Stimulated activated CD4-positive, alpha-beta T cell treated with anti-CD3 and anti-CD28 coated beads, Interleukin-4, amount 100 ng/mL, for 1 hour (primary cell): ENCODE measurements at regions not wholly inside any gene's neighbourhood (a gene's known extent, or its start where the extent isn't known, plus 50 kb on each side); places are given as distances from the start of the nearest gene placed in this dataset.

Source experiments
- DNase-seq: peaks from one replicate; pipeline ENCODE4 v3.0.0-alpha.2; 2020

DNA sequence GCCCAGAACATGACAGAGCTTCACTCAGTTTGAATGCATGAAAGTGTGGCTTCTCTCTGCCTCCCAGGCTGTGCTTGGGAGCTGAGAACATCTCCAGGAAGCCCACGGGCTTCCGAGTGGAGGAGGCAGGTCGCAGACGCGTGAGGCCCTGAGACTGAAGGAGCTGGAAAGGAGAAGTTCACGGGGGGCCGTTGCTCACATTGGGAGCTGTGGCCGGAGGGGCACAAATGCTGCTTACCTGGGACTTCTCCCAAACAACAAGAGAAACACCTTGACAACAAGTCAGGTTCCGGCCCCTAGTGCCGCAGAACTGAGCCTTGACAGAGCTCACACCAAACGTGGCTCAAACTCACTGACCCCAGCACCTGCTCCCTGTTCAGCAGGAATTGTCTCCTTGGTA, 207.0 kb downstream of the BRD1 start:
- DNase-seq, result no peak

DNA sequence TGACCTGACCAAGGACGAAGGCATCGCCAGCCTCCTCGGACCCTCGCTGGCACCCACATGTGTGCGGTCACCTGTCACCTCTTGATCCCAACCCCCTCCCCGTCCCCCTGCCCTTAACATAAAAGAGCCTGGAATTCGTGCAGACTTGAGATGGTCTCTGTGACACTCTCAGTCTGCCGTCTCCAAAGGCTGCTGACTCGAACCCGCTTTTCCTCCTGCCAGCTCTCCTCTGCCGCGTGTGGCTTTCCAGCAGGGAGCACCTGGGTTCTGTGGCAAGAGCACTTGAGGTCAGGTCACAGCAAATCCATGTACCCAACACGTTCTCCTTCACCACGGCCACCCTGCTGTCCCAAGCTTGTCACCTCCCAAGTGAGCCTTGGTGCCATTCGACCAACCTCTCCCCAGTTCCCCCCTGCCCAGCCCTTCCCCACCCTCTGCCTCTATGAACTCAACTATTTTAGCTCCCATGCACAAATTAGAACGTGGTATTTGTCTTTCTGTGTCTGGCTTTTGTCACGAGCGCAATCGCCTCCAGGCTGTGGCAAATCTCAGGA, 207.6 kb downstream of the BRD1 start:
- no peak for DNase-seq

DNA sequence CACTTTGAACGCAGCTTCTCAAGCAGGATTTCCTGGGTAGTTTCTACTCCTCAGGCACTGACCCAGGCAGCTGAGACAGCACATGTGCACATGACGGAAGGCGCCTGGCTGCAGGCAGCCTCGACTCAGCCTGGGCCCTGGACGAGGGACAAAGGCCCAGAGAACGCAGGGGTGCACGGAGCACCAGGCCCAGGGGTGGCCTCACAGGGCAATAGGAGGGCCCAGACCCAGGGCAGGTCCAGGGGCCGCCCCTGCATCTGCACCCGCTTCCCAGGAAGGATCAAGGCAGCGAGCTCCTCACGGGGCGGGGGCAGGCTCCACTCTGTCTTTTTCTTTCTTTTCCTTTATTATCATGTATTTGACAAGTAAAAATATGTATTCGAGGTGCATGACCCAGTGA, 208.4 kb downstream of the BRD1 start:
- DNase-seq, result no peak

DNA sequence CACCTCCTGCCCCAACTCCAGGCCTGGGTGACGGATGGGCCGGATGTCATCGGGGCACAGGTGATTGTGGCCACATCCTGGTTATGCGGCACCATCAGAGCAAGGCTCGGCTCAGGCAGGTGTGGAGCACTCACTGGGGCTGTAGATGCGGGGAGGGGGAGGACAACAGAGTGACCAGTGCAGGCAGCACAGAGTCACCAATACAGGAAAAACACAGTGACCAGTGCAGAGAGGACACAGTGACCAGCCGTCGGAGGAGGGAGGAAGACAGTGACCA, 209.1 kb downstream of the BRD1 start:
- no peak for DNase-seq

DNA sequence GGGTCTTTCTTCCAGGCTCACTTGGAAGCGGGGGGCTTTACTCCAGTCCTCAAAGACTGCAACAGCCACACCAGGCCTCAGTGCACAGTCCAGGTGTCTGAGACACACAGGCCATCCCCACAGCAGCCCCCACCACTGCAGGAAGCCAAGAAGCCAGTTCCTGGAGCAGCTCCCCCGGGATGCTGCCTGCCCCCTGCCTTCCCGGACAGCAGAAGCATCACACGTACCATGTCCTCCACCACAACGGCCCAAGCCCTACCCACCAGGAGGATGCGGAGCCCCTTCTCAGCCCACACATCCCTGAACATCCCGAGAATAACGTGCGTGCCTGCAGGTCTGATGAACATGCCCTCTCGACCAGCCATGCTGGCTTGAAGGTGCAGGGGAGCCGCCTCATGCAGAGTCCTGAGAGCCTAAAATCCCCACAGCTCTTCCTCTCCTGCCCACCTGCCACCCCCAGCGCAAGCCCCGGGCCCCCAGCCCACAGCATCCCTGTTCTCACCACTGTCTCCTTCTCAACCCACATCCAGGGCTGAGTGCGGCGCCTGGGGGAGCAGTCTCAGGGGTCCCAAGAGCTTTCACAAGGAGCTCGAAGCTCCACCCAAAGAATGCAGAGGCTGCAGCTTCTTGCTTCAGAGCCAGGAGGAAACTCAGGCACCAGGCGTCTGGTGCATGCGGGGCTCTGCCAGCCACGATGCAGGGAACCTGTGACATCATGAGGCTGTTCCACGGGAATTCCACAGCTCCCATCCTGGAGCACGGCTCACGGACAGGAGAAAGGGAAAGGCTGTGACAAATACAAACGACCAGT, 209.6 kb downstream of the BRD1 start:
- DNase-seq, result no peak

DNA sequence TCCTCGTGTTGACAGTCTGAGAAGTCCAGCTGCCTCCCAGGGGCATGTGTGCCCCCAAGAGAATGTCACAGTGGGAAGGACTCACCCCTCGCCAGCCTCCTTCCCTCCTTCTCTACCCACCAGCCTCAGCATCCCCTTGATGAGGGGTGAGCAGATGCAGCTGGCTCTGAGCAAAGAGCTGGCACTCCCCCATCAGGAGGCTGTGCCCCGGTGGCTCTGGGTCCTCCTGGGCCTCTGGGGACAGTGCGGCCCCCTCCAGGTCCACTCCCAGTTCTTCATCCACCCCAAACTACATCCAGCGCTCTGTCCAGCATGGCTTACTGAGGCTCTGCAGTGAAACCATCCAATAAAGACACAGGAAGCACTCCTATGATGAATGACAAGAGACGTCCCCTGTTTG, 210.4 kb downstream of the BRD1 start:
- no peak for DNase-seq

DNA sequence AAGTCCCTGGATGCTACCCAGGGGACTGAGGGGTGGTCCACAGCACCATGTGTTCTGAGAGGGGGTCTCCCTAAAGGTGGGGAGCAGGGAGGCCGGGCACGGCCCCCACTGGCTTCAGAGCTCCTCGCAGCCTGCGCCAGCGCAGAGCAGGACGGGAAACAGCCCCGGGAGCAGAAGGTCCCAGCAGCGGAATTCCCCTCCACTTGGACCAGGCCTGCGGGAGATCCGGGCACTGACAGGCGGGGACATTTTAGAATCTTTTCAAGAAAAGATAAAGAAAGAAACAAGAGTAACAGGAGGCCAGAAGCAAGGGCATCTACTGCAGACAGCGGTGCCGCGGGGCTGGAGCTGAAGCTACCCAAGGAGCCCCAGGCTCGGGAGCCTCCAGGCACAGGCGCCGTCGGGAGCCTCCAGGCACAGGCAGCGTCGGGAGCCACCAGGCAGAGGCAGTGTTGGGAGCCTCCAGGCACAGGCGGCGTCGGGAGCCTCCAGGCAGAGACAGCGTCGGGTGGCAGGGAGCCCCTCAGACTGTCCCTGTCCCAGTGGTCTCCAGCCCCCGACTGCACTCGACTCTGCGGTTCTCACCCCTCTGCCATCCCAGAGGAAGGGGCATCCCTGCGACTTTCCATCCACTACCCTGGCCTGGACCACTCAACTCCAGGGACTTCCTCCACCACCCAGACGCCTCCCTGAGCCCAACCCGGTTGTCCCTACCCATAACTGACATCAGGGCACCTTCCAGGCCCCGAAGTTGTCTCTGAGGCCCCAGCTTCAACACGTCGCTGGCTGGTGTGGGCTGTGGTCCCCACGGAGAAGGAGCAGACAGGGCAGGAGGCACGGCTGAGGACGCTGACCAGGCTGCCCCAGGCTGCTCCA, 211.1 kb downstream of the BRD1 start:
- no peak for DNase-seq

DNA sequence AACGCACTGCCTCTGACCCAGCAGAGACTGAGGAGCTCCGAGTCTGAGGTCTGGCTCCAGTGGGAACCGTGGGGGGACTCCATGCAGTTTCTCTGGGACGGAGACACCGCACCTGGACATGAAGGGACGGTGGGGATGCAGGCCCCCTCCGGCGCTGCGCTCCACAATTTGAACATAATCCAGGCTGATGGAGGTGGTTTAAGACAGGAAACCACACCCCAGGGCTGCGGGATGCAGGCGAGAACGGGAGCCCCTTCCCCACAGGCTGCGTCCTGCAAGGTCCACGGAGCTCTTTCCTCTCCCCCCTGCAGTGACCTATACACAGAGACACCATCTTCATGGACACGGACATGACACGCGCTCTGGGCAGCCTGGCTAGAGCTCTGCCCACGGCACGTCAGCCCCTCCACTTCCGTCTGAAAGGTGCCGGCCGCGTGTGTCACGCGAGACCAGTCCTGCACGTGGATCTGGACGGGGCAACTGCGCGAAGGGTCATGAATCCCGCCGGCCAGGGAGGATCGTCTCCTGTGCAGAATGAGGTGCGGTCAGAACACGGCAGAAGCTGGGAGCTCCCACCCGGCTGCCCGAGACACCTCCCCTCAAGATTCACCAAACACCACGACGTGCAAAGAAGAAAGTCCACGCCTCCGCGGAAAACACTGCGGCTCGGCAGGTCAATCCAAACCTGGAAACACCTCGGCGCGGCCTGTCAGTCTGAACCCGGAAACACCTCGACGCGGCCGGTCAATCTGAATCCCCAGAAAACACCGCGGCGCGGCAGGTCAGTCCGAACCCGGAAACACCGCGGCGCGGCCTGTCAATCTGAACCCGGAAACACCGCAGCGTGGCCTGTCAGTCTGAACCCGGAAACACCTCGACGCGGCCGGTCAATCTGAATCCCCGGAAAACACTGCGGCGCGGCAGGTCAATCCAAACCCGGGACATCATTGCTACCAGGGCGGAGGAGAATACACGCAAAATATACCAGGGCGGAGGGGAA, 212.4 kb downstream of the BRD1 start:
- no peak for DNase-seq

DNA sequence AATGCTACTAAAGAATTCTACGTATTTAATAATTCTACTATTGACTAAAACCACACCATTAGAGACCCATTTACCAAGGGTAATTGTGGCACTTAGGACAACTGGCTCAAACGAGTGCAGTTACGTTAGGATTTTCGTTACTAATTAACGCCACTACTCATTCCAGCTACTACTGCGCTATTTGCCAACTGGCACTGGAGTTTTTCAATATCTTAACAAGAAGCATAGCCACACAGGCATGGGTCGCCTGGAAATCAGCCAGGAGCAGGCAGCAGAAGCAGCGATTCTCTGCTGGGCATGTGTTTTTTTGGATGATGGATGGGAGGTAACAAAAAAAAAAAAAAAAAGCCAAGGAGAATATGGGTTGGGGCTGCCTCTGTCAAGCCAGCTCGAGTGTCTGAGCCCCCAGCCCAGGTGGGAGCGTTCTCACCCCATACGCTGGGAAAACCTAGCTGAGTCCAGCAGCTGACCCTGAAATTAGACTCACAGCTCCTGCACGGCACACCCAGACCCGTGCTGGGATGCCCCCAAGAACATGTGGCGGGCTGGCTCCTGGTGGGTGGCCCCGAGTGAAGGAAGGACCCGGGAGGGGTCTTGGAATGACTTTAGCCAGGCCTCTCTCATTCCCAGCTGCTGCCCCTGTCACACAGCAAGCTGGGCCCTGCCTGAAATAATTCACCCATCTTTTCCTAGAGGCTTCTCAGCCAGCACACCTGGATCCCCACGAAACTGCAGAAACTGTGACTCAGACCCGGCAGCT, 214.0 kb downstream of the BRD1 start:
- no peak for DNase-seq

DNA sequence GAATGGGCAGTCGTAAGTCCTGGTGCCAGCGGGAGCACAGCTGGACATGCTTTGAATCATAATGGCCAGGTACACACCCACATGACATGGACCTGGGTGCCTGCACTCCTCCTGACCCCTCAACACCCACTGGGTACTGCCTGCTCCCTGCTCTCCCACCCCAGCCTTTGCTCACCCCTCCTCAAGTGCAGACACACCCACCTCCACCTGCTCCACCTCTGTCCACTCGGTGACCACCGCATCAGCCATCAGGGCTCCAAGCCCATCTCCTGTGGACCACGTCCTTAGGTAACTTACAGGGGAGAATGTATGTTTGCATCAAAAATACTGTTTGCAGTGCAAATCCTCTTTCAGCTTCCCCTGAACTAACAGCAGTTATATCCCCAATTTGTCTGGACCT, 214.6 kb downstream of the BRD1 start:
- no peak for DNase-seq

DNA sequence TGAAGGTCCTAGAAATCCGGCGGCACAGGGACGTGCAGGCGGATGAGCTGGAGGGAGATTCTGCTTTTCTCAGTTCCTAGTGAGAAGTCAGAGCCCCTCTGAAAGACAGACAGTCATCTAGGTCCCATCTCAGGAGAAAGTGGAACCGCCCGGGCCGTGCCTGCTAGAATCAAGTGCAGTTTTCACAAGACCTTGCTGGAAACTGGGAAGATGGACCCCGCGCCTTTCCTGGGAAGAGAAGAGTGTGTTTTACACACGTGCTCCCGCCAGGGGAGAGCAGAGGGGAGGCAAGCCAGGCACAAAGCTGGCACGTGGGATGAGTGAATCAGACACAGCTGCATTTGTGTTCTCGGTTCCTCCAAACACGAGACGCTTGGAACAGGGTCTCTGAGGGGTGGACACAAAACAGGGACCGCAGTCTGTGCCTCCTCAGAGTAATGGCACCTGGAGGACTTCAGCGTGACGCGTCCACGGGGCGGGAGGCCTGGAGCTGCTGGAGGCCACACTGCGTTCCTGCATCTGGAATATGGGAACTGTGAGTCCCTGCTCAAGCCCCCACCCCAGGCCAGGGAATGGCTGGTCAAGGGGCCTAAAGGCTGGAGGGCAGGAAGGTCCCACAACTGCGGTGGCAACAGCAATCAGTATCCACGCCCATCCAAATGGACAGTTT, 218.3 kb downstream of the BRD1 start:
- DNase-seq, result no peak

DNA sequence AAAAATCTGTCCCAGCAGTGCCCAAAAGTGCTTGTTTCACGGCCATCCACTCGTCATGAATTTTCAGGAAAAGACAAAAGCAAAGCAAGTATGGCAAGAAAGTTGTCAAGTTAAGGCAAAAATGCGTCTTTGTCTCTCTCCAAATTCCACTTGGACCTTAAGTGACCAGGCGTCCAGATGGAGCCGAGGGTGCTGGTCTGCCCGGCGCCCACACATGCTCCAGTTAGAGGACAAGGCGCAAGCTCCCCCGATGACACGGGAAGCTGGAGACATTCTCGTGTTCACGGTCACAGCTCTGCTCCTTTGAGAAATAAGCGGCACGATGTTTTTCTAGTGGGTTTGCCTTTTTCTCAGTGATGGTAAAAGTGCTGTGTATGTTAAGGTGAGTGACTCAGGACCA, 219.0 kb downstream of the BRD1 start:
- DNase-seq, result no peak

DNA sequence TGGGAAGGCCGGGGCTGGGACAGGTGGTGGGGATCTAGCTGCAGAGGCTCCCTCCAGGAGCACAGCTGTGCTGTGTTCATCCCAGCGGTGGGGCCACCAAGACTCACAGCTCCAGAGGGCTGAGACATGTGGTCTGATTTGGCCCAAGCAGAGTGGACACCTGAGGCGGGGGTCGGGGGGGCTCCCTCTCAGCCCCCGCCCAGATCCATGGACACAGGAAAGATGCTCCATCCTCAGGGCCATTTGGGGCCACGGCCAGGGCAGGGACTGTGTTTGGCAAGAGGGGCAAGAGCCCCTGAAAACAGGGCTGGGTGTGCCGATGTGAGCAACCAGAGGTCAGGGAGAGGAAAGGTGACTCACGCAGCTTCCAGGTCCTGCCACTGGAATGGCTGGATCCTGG, 219.4 kb downstream of the BRD1 start:
- DNase-seq, result no peak

DNA sequence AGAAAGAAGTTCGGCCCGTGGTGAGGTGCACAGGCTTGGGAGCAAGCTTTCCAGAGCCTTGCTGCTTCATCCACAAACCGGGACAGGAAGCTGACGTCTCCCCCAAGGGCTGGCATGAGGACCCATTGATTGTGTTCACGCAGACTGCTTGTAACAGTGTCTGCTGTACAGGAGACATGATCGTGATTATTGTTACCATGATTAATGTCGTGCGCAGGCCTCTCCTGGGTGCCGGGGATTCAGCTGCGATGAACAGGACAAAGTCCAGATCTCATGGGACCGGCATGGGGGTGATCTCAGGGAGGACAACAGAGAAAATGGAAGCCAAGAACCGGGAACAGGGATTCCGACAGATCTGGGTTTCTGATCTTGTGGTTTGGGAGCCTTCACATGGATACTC, 219.9 kb downstream of the BRD1 start:
- DNase-seq, result no peak

DNA sequence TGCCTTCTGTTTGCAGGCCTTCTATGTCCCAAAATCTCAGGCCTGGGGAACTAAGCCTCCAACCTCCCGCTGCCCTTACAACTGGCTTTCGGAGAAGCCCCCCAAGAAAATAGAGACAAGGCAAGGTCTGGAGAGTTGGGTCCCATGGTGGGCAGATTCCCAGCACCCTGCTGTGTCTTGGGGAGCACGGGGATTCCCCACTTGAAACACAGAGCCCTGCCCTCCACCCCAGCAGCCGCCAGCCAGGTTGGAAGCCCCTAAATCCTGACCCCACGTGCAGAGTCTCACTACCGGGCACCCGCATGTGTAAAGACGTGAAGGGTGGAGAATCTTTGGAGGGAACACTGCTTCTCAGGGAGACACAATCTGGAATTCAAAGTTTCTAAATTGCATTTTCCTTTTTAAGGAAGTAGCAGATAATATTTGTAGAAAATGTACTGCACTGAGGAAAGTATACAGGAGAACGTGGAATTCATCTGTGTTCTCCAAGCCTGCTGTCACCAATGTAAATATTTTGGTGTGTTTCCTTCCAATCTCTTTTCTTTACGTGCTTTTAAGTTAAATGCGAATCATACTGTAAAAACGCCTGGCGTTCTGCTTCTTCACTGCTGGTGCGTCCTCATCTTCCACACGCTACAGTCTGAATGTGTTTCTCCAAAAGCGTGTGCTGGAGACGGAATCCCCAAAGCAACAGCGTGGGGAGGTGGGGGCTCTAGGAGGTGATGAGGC, 220.9 kb downstream of the BRD1 start:
- no peak for DNase-seq

DNA sequence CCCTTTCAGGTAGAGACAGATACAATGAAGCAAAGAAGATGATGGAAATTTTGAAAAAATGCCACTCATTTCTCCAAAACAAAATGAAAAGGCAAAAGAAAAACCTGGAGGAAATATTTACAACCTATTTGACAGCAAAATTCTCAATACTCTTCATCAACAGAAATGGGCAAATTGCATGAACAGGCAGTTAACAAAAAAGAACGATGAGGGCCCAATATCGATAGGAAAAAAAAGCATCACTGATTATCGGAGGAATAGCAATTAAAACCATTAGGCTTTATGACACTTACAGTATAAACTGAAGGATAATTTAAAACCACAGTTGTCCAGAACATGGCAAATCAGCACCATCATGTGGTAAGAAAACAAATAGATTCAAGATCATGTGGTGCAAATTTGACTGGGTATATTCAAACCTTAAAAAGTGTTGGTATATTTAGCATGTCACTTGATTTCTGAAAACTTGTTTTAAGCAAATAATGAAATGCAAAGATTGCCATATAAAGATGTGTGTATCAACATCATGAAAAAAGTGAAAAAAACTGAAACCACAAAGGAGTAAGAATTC, 222.9 kb downstream of the BRD1 start:
- DNase-seq, result no peak

DNA sequence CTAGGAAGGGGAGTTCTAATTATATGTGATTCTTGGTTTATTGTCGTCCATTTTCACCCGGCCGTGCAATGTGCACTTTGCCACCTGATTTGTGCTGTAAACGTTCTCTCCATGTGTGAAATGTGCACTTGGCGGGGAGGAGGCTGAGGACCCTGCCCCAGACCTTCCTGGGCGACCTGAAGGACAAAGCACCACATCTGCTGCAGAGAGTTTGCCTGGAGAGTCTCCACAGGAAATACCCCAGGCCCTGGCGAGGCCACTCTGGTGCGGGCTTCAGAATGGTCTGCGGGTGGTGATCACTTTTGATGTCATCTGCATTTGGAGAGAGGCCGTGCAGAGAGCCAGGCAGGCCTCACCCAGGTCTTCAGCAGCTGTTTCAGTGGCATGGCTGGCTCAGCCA, 224.7 kb downstream of the BRD1 start:
- DNase-seq, result no peak

DNA sequence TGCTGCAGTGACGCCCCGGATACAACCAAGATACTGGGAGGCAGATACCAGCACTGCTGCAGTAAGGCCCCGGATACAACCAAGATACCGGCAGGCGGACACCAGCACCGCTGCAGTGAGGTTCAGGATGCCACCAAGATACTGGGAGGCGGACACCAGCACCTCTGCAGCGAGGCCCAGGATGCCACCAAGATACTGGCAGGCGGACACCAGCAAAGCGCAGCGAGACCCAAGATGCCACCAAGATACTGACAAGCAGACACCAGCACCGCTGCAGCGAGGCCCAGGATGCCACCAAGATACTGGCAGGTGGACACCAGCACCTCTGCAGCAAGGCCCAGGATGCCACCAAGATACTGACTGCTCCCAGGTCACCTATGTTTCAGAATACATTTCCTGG, 225.2 kb downstream of the BRD1 start:
- DNase-seq, result no peak

DNA sequence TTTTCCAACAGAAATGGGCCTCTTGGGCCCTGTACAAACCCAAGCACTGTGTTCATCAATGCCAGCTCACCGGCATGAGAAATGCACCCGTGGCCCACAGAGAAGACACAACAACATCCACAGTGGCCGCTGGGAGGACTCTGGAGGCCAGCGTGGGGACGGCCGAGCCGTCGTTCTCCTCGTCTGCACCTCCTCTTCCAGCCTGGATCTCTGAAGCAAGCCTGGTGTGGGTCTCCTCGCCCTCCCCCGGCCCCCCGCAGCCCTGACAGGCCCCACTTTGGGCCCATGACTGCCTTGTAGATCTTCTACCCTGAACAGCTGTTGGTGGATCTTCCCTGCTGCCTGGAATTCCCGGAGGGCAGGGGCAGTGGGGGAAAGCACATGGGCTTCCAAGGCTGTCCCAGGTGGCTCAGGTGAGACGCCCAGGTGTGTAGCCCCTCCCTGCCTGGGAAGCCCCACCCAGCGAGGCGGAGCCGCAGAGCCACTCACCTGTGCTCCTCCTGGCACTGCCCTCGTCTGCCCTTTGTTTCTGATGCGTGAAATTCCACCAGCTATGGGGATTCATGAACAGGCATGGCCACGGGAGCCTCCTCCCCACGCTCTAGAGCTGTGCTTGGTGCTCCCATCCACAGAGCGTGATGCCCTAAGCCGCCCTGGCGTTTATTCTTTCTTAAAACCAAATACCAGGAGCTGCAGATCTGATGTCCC, 225.9 kb downstream of the BRD1 start:
- no peak for DNase-seq

DNA sequence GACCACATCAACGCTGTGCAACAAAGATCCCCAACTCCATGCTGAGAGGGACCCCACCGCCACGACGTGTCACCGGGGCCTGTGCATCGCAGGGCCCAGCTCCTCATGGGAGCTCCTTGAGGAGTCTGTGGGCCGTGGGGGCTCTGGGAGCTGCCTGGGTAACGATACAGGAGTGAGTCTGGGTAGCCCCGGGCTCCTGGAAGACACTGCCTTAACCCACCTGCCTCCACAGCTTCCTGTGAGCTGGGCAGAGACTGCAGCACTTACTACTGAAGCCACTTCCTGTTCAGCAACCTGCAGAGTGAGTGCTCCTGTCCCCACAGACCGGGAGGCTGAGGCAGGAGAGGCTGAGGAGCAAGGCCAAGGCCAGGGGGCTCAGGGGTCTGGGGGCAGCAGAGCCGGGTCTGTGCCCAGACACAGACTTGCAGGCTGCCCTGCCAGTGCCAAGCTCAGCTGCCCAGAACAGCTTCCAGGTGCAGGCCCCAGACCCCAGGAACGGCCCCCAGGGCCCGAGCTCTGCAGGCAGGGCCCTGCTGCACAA, 226.7 kb downstream of the BRD1 start:
- no peak for DNase-seq
